ENCODE measurements at regions not wholly inside any gene's neighbourhood (a gene's known extent, or its start where the extent isn't known, plus 50 kb on each side); places are given as distances from the start of the nearest gene placed in this dataset.

GRCh38 chr15:69719527-69720240 lies 267.1 kb downstream of the RPLP1 start:
- H3K36me3 ChIP-seq (ENCODE audit: control insufficient read depth in 2 of 2, insufficient read depth in 2 of 2, low read length in 2 of 2) = no peaks in the 10 kb centered on the region
- no peaks in the 10 kb centered on the region for H3K4me1 ChIP-seq (ENCODE audit: control insufficient read depth, insufficient read depth, low read length)
- H3K27ac ChIP-seq (ENCODE audit: low read length) = no peak overlapping the region
- no peak overlapping the region for H3K9ac ChIP-seq (ENCODE audit: low read length in 2 of 2)
- H3K27me3 ChIP-seq (ENCODE audit: control insufficient read depth in 1 of 2, insufficient read depth in 2 of 2, low read length in 2 of 2) = no peaks in the 10 kb centered on the region
- no peak overlapping the region for H3K4me3 ChIP-seq (ENCODE audit: low read length in 2 of 2)
- no peaks in the 10 kb centered on the region for H3K9me3 ChIP-seq (ENCODE audit: control insufficient read depth in 2 of 2, low read length in 2 of 2)

- Histone ChIP-seq H3K9ac (ENCODE audit: low read length in 2 of 2) (no peak overlapping the region), H3K9me3 (ENCODE audit: control insufficient read depth in 2 of 2, low read length in 2 of 2) (no peaks in the 10 kb centered on the region), H3K27ac (ENCODE audit: low read length) (no peak overlapping the region), H3K4me3 (ENCODE audit: low read length in 2 of 2) (no peak overlapping the region), H3K36me3 (ENCODE audit: control insufficient read depth in 2 of 2, insufficient read depth in 2 of 2, low read length in 2 of 2) (no peaks in the 10 kb centered on the region), H3K27me3 (ENCODE audit: control insufficient read depth in 1 of 2, insufficient read depth in 2 of 2, low read length in 2 of 2) (no peaks in the 10 kb centered on the region), H3K4me1 (ENCODE audit: control insufficient read depth, insufficient read depth, low read length) (no peaks in the 10 kb centered on the region)
These were observed 267.9 kb downstream of the RPLP1 start for GRCh38 chr15:69720536-69720935.

- Histone ChIP-seq H3K36me3 (ENCODE audit: control insufficient read depth in 2 of 2, insufficient read depth in 2 of 2, low read length in 2 of 2) (no peaks in the 10 kb centered on the region), H3K9me3 (ENCODE audit: control insufficient read depth in 2 of 2, low read length in 2 of 2) (no peaks in the 10 kb centered on the region)
These were observed 270.3 kb downstream of the RPLP1 start for GRCh38 chr15:69722924-69723323.

GRCh38 chr15:69723404-69724096 lies 270.9 kb downstream of the RPLP1 start:
- H3K27me3 ChIP-seq (ENCODE audit: control insufficient read depth in 1 of 2, insufficient read depth in 2 of 2, low read length in 2 of 2) = no peaks in the 10 kb centered on the region
- no peak overlapping the region for H3K27ac ChIP-seq (ENCODE audit: low read length)
- no peaks in the 10 kb centered on the region for H3K36me3 ChIP-seq (ENCODE audit: control insufficient read depth in 2 of 2, insufficient read depth in 2 of 2, low read length in 2 of 2)
- no peaks in the 10 kb centered on the region for H3K9me3 ChIP-seq (ENCODE audit: control insufficient read depth in 2 of 2, low read length in 2 of 2)
- H3K4me1 ChIP-seq (ENCODE audit: control insufficient read depth, insufficient read depth, low read length) = no peaks in the 10 kb centered on the region
- H3K9ac ChIP-seq (ENCODE audit: low read length in 2 of 2) = no peak overlapping the region
- H3K4me3 ChIP-seq (ENCODE audit: low read length in 2 of 2) = no peak overlapping the region

More at GRCh38 chr15:69722924-69723323, 270.3 kb downstream of the RPLP1 start:
- no peak overlapping the region for H3K4me3 ChIP-seq (ENCODE audit: low read length in 2 of 2)
- H3K9ac ChIP-seq (ENCODE audit: low read length in 2 of 2) = no peak overlapping the region
- no peaks in the 10 kb centered on the region for H3K27me3 ChIP-seq (ENCODE audit: control insufficient read depth in 1 of 2, insufficient read depth in 2 of 2, low read length in 2 of 2)
- no peak overlapping the region for H3K27ac ChIP-seq (ENCODE audit: low read length)
- H3K4me1 ChIP-seq (ENCODE audit: control insufficient read depth, insufficient read depth, low read length) = no peaks in the 10 kb centered on the region

- Histone ChIP-seq H3K9ac (ENCODE audit: low read length in 2 of 2) (no peak overlapping the region), H3K27me3 (ENCODE audit: control insufficient read depth in 1 of 2, insufficient read depth in 2 of 2, low read length in 2 of 2) (no peaks in the 10 kb centered on the region), H3K9me3 (ENCODE audit: control insufficient read depth in 2 of 2, low read length in 2 of 2) (no peaks in the 10 kb centered on the region), H3K4me3 (ENCODE audit: low read length in 2 of 2) (no peak overlapping the region), H3K27ac (ENCODE audit: low read length) (no peak overlapping the region), H3K36me3 (ENCODE audit: control insufficient read depth in 2 of 2, insufficient read depth in 2 of 2, low read length in 2 of 2) (no peaks in the 10 kb centered on the region), H3K4me1 (ENCODE audit: control insufficient read depth, insufficient read depth, low read length) (no peaks in the 10 kb centered on the region)
These were observed 271.7 kb downstream of the RPLP1 start for GRCh38 chr15:69724333-69724732.

GRCh38 chr15:69725275-69725674 lies 272.7 kb downstream of the RPLP1 start:
- Histone ChIP-seq H3K4me3 (ENCODE audit: low read length in 2 of 2) (no peak overlapping the region), H3K27ac (ENCODE audit: low read length) (no peak overlapping the region), H3K27me3 (ENCODE audit: control insufficient read depth in 1 of 2, insufficient read depth in 2 of 2, low read length in 2 of 2) (no peaks in the 10 kb centered on the region), H3K36me3 (ENCODE audit: control insufficient read depth in 2 of 2, insufficient read depth in 2 of 2, low read length in 2 of 2) (no peaks in the 10 kb centered on the region), H3K9ac (ENCODE audit: low read length in 2 of 2) (no peak overlapping the region), H3K4me1 (ENCODE audit: control insufficient read depth, insufficient read depth, low read length) (no peaks in the 10 kb centered on the region), H3K9me3 (ENCODE audit: control insufficient read depth in 2 of 2, low read length in 2 of 2) (no peaks in the 10 kb centered on the region)

GRCh38 chr15:69725957-69726356 lies 273.3 kb downstream of the RPLP1 start:
- H3K9me3 ChIP-seq (ENCODE audit: control insufficient read depth in 2 of 2, low read length in 2 of 2) = no peaks in the 10 kb centered on the region
- H3K4me1 ChIP-seq (ENCODE audit: control insufficient read depth, insufficient read depth, low read length) = no peaks in the 10 kb centered on the region
- no peak overlapping the region for H3K9ac ChIP-seq (ENCODE audit: low read length in 2 of 2)
- H3K27ac ChIP-seq (ENCODE audit: low read length) = no peak overlapping the region
- no peak overlapping the region for H3K4me3 ChIP-seq (ENCODE audit: low read length in 2 of 2)
- H3K27me3 ChIP-seq (ENCODE audit: control insufficient read depth in 1 of 2, insufficient read depth in 2 of 2, low read length in 2 of 2) = no peaks in the 10 kb centered on the region
- H3K36me3 ChIP-seq (ENCODE audit: control insufficient read depth in 2 of 2, insufficient read depth in 2 of 2, low read length in 2 of 2) = no peaks in the 10 kb centered on the region

GRCh38 chr15:69727121-69727924 lies 274.7 kb downstream of the RPLP1 start:
- Histone ChIP-seq H3K36me3 (ENCODE audit: control insufficient read depth in 2 of 2, insufficient read depth in 2 of 2, low read length in 2 of 2) (no peaks in the 10 kb centered on the region), H3K4me1 (ENCODE audit: control insufficient read depth, insufficient read depth, low read length) (no peaks in the 10 kb centered on the region), H3K27ac (ENCODE audit: low read length) (no peak overlapping the region), H3K27me3 (ENCODE audit: control insufficient read depth in 1 of 2, insufficient read depth in 2 of 2, low read length in 2 of 2) (no peaks in the 10 kb centered on the region), H3K4me3 (ENCODE audit: low read length in 2 of 2) (no peak overlapping the region), H3K9me3 (ENCODE audit: control insufficient read depth in 2 of 2, low read length in 2 of 2) (no peaks in the 10 kb centered on the region), H3K9ac (ENCODE audit: low read length in 2 of 2) (no peak overlapping the region)

GRCh38 chr15:69729167-69729748 lies 276.6 kb downstream of the RPLP1 start:
- no peaks in the 10 kb centered on the region for H3K9me3 ChIP-seq (ENCODE audit: control insufficient read depth in 2 of 2, low read length in 2 of 2)
- H3K9ac ChIP-seq (ENCODE audit: low read length in 2 of 2) = no peak overlapping the region
- no peak overlapping the region for H3K4me3 ChIP-seq (ENCODE audit: low read length in 2 of 2)
- H3K27ac ChIP-seq (ENCODE audit: low read length) = no peak overlapping the region
- no peaks in the 10 kb centered on the region for H3K36me3 ChIP-seq (ENCODE audit: control insufficient read depth in 2 of 2, insufficient read depth in 2 of 2, low read length in 2 of 2)
- H3K27me3 ChIP-seq (ENCODE audit: control insufficient read depth in 1 of 2, insufficient read depth in 2 of 2, low read length in 2 of 2) = no peaks in the 10 kb centered on the region
- no peaks in the 10 kb centered on the region for H3K4me1 ChIP-seq (ENCODE audit: control insufficient read depth, insufficient read depth, low read length)

GRCh38 chr15:69730281-69731080 lies 277.9 kb downstream of the RPLP1 start:
- H3K27ac ChIP-seq (ENCODE audit: low read length) = no peak overlapping the region
- no peak overlapping the region for H3K4me3 ChIP-seq (ENCODE audit: low read length in 2 of 2)
- no peaks in the 10 kb centered on the region for H3K27me3 ChIP-seq (ENCODE audit: control insufficient read depth in 1 of 2, insufficient read depth in 2 of 2, low read length in 2 of 2)
- no peaks in the 10 kb centered on the region for H3K9me3 ChIP-seq (ENCODE audit: control insufficient read depth in 2 of 2, low read length in 2 of 2)
- H3K4me1 ChIP-seq (ENCODE audit: control insufficient read depth, insufficient read depth, low read length) = no peaks in the 10 kb centered on the region
- no peak overlapping the region for H3K9ac ChIP-seq (ENCODE audit: low read length in 2 of 2)
- H3K36me3 ChIP-seq (ENCODE audit: control insufficient read depth in 2 of 2, insufficient read depth in 2 of 2, low read length in 2 of 2) = no peaks in the 10 kb centered on the region

Data from stomach smooth muscle (tissue), 2 donors.